Erythroblast (primary cell): ENCODE measurements at regions not wholly inside any gene's neighbourhood (a gene's known extent, or its start where the extent isn't known, plus 50 kb on each side); places are given as distances from the start of the nearest gene placed in this dataset.

Experiments used
- GATA1 ChIP-seq: IDR thresholded peaks from 2 replicates; pipeline ENCODE4 v1.6.1; 2011; ENCODE audit warnings: low read depth, mild to moderate bottlenecking, control low read depth, low read length, moderate library complexity
- POLR2A ChIP-seq: IDR thresholded peaks from 2 replicates; pipeline ENCODE4 v1.6.1; 2011; ENCODE audit warnings: mild to moderate bottlenecking, low read length

- no peak for TF ChIP-seq POLR2A
- no peak for TF ChIP-seq GATA1
Measured at GRCh38 chrX:80576806-80577533, 156.7 kb downstream of the TENT5D start.
